ENCODE measurements at regions not wholly inside any gene's neighbourhood (a gene's known extent, or its start where the extent isn't known, plus 50 kb on each side); places are given as distances from the start of the nearest gene placed in this dataset.
"Not testable (repeated sequence)": the region's sequence is repeated elsewhere in the genome, so short reads cannot be mapped to it uniquely, and the experiment has no call there.

GRCh38 chr22:47919001-47919441 is 1156.6 kb downstream of the TBC1D22A start:
- no peak for DNase-seq

DNA sequence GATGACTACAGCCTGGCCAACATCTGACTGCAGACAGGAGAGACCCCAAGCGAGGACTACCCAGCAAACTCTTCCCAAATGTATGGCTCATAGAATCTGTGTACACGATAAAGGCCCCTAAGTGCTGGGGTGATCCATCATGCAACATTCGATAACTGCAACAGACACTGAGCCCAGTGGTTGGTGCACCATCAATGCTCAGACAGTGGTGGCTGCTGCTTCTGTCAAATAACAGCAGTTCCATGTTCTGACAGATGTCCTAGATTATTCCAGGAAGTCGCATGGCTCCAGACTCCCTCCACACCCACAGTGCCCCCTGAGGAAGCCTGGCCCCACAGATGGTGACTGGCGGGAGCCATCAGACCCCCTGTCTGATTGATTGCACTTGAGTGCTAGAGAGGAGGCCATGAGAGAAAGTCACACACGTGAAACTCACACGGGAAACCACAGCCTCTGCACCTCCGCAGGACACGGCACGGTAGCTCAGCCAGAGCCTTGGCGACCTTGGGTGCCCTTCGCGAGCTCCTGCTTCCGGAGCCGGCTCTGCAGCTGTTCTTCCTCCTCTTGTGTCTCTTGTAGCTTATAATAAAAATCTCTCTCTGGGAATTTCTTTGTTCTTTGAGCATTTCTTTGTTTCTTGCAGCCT is 1155.9 kb downstream of the TBC1D22A start:
- peak; percentile 41 for DNase-seq

DNA sequence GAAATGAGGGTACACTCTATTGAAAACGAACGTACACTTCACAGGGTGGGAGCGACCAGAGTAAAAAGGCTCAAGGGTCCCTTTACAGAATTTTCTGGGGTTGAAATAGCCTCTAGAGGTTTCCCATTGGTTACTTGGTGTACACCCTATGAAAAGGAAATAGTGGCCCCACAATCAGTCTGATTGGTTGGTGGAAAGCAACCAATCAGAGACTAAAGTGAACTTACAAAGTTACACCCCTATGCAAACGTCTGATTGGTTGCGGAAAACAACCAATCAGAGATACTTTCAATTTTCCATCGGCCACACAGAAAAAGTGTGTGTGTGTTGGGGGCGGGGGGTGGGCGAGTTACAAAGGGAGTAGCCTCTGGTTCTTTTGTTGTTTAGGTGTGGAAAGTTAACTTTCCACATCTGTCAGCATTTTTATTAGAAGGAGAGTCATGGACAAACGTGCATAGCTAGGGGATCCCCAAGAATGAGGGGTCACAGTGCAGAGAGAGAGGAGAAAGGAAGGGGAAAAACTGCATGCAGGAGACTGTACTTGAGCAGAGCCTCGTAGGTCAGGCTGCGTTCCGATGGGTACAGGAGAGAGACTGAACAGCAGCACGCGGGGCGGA is 1152.1 kb downstream of the TBC1D22A start:
- no peak for DNase-seq

- no peak for DNase-seq
These were observed 1140.3 kb downstream of the TBC1D22A start for GRCh38 chr22:47902646-47903180.

- DNase-seq: no peak
These were observed 1139.5 kb downstream of the TBC1D22A start for GRCh38 chr22:47901911-47902310.

GRCh38 chr22:47899894-47900293 is 1137.4 kb downstream of the TBC1D22A start:
- DNase-seq: no peak

GRCh38 chr22:47898946-47899345 is 1136.5 kb downstream of the TBC1D22A start:
- no peak for DNase-seq

DNA sequence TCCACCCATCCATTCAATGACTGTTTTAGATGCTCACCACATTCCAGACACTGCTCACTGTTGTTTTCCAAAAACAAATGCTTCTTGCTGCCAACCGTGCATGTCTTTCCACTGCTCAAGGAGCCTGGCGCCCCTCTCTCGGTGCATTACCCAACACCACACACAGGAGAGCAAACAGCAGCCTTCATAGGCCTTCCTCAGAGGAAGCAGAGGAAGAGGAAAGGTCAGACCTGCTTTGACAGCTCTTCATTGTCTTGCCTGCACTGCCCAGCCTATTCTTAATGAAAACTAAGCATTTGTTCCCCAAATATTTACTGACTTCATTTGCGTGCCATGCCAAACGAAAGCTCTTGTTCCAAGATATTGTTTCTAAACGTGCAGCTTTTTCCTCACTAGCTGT is 1129.2 kb downstream of the TBC1D22A start:
- no peak for DNase-seq

DNA sequence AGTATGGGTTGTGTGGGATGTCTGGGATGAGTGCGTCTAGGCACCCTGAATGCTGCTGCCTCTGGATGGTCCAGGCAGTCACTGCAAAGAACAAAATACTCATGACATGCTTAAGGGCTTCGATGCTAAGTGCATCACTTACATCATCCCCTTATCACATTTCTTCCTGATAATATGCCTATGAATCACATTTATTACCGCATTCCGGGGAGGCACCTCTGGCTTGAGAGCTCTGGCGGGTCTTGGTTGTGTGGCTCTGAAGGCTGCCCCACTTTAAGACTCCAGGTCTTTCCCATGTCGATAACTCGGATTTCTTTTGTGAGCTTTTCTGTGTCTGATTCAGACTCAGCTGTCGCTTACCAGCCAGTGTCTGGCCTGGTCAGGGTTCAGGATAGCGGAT is 1126.4 kb downstream of the TBC1D22A start:
- no peak for DNase-seq

- DNase-seq: no peak
These were observed 1122.3 kb downstream of the TBC1D22A start for GRCh38 chr22:47884775-47885174.

DNA sequence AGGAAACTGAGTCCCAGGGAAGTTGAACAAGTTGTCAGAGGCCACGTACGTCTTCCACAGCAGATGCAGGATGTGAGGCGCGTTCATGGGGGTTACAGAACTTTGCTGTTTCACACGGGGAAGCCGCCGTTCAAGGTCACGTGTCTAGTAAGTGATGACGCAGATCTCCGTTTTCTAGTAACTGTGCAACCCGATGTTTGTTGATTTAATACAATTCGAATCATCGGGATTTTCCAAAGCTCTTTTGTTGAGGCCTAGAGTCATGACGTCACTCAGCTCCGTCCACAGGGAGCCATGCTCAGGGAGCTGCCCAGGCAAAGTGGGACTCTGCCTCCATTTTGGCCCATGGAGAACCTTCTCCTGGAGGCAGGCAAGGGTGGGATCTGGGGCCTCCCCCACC is 1121.8 kb downstream of the TBC1D22A start:
- no peak for DNase-seq

DNA sequence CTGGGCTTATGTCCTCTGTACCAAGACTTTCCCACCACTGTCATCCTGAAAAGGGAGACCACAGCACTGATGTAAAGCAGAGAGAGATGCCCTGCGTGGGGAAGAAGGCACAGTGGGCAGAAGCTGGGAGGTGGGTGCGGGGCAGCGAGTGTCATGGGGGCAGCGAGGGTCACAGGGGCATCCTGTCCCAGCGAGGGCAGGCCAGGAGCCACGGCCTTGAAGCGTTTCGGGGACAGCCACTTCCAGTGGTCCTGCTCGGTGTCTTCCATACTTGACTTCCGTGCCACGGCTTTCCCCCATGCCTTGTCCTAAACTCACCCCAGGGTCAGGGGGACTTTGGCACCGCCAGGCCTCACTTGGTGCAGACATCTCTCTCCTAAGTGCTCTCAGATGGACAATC is 1121.3 kb downstream of the TBC1D22A start:
- no peak for DNase-seq

- DNase-seq: no peak
These were observed 1116.9 kb downstream of the TBC1D22A start for GRCh38 chr22:47879346-47879745.

DNA sequence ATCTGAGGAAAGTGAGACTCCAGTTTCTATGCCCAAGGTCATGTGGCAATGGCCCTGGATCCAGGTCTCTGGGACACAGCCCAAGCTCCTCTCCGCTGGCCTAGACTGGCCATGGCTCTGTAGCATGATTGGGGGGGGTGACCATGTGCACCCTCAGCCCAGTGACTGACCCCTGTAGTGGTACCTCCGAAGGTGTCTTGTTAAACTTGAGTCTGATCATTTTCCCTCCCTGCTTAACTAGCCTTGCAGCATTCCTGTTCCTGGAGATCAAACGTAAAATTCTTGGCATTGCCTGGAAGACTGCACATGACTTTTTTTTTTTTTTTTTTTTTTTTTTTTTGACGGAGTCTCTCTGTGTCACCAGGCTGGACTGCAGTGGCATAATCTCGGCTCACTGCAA is 1116.0 kb downstream of the TBC1D22A start:
- DNase-seq: no peak

DNA sequence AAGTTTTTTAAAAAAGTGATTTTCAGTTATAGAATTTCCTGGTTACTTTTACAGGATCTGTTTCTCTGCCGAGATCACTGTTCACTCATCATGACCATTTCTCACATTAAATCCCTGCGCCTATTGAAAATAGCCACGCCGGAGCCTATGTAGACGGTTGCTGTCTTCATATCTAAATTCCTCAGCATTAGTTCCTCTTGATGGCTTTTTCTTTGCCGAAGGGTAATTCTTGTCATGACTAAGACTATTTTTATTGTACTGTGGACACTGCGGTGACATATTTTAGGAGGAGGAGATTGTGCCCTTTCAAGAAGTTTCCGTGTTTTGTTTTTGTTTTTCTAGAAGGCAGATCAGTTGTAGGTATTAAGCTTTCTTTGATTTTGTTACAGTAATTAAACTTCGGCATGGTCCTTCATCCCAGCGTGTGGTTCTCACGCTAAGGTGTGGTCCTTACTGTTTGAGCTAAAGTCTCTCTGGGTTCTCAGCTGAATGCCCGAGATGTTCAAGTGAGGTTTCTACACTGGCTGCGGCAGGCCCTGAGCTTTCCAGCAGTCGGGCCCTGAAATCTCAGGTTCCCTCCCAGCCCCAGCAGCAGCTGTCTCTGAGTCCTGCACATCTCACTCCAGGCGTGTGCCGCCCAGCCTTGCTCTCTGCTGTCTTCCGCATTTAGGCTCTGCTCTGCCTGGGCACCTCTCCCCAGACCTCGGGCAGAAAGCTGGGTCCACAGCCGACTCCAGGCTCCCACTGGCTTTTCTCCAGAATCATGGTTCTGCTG is 1110.5 kb downstream of the TBC1D22A start:
- no peak for DNase-seq

DNA sequence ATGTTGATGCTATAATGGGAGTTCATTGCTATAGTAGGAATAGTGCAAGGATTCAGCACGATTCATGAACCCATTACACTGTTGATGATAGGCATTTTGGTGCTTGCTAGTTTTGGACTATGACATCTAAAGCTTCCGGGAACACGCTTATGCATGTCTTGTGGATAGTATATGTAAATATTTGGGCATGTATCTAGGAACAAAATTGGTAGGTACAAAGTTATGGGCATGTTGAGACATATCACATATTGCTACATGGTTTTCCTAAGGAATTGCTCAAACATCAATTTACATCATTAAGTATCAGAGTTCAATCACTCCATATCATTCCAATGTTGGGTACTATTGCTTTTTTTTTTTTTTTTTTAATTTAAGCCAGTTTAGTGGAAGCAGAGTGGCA is 1103.2 kb downstream of the TBC1D22A start:
- DNase-seq: no peak

- no peak for DNase-seq
These were observed 1099.9 kb downstream of the TBC1D22A start for GRCh38 chr22:47862394-47862793.

GRCh38 chr22:47860907-47861306 is 1098.5 kb downstream of the TBC1D22A start:
- not testable (repeated sequence) for DNase-seq

GRCh38 chr22:47859881-47860525 is 1097.6 kb downstream of the TBC1D22A start:
- DNase-seq: no peak

DNA sequence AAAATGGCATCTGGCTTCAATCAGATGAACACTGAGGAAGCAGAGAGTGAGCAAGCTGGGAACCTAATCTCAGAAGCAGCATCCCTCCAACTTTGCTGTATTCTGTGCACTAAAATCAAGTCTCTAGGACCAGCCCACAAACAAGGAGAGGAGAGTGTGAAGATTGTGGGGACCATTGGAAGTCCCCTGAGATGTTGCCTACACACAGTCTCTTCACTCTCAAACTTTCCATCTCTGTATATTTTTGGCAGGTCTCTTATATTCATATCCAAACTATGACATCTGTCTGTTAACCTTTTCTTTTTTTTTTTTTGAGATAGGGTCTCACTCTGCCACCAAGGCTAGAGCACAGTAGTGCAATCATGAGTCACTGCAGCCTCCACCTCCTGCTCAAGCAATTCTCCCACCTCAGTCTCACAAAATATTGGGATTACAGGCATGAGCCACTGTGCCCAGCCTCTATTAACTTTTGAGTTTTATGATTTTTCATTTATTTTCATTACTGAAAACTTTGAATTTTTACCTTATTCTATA is 1096.4 kb downstream of the TBC1D22A start:
- DNase-seq: no peak

DNA sequence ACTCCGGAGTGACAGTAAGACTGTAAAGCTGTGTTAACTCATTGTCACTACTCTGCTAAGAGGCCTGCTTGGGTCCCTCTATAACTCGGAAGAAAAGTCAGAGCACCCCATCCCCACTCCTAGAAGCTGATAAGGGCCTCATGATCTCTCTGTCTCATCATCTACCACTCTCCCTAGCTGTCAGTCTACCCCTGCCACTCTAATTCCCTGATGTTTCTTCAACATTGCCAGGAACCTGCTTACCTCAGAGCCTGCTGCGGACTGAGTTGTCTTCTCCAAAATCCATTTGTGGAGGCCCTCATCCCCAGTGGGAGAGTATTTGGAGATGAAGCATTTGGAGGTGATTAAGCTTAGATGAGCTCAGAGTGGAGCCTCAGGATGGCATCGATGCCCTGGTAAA is 1092.2 kb downstream of the TBC1D22A start:
- no peak for DNase-seq

DNA sequence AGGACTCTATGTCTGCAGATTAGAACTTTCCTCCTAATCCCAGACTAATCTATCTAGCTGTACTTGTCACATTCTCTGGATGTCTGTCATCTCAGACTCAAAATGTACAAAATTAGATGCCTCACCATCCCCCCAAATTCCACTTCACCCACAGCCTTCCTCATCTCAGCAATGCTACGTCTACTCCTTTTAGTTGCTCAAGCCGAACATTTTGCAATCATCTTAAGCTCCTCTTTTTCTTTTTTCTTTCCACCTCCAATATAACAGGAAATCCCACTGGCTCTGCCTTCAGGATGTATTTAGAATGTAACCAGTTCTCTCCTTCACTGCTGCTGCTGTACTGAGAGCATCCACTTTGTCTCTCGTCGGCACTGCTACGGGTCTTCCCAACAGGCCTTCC is 1091.8 kb downstream of the TBC1D22A start:
- DNase-seq: no peak

DNA sequence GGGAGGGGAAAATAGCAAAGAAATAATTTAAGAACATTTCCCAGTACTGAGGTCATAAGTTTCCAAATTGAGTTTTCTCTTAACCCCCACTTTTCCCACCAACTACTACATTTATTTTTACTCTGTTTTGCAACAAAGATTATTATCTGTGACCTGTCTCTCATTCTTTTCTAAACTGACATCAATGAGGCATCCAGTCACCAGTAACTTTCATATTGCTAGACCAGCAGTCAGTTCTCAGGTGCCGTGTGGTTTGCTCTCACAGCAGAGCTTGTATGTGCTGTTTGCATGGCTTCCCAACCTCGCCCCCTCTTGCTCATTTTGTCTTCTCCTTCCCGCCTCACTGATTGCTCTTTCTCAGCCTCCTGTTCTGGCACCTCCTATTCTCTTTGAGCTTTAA is 1091.3 kb downstream of the TBC1D22A start:
- DNase-seq: no peak
